Upper lobe of right lung (tissue), 1 donor: ENCODE measurements at regions not wholly inside any gene's neighbourhood (a gene's known extent, or its start where the extent isn't known, plus 50 kb on each side); places are given as distances from the start of the nearest gene placed in this dataset.

Experiments used
- ATAC-seq: fragments of 200-7000 bp; cut with Tn5 transposase; one replicate; pipeline ENCODE4 v1.9.1; 2020; ENCODE audit warnings: mild to moderate bottlenecking, moderate library complexity
- DNase-seq: peaks from one replicate; pipeline ENCODE4 v3.0.0-alpha.2; 2020
- H3K27ac ChIP-seq: fragments of 200-600 bp; one replicate; pipeline ENCODE4 v1.8.0; 2022
- H3K27me3 ChIP-seq: fragments of 200-600 bp; one replicate; pipeline ENCODE4 v1.8.0; 2022; ENCODE audit warnings: mild to moderate bottlenecking
- H3K36me3 ChIP-seq: fragments of 200-600 bp; one replicate; pipeline ENCODE4 v1.8.0; 2022
- H3K4me1 ChIP-seq: fragments of 200-600 bp; one replicate; pipeline ENCODE4 v1.8.0; 2022
- H3K4me3 ChIP-seq: fragments of 200-600 bp; one replicate; pipeline ENCODE4 v1.8.0; 2022; ENCODE audit warnings: mild to moderate bottlenecking
- H3K9me3 ChIP-seq: fragments of 200-600 bp; one replicate; pipeline ENCODE4 v1.8.0; 2022
- intact Hi-C: fragments of 100-400 bp; cut with DNase I; formaldehyde crosslinking; loops from one replicate; pipeline ENCODE4 v1.11.0; 2022
- TF ChIP-seq, protein P1 (sequence below): fragments of 200-600 bp; IDR thresholded peaks from one replicate; pipeline ENCODE4 v1.8.0; 2022; ENCODE audit warnings: antibody characterized with exemption
- donor health status: DM: no; HTN: yes; CAD: no; lungs with severe emphysema.

DNA sequence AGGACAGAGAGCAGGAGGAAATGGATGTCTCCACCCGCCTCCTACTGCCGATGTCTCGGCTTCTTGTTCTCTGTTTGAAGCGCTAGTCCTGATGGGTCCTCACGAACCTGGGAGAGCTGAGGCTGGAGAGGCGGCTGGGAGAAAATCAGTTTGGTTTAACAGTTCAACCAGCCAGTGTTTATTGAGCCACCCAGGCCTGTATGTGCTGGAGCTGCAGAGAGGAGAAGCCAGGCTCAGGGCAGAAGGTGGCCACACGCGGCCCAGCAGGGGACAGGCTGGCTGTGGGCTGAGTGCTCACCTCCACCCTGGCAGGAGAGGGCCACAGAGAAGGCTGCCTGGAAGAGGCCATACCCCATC is 202.1 kb downstream of the CYP26B1 start:
- Histone ChIP-seq H3K27ac (no peak overlapping the region), H3K4me1 (no peaks in the 10 kb centered on the region), H3K4me3 (no peak overlapping the region), H3K36me3 (no peaks in the 10 kb centered on the region), H3K27me3 (no peaks in the 10 kb centered on the region), H3K9me3 (no peaks in the 10 kb centered on the region)
- DNase-seq = peak; percentile 48
- TF ChIP-seq, protein P1, sequence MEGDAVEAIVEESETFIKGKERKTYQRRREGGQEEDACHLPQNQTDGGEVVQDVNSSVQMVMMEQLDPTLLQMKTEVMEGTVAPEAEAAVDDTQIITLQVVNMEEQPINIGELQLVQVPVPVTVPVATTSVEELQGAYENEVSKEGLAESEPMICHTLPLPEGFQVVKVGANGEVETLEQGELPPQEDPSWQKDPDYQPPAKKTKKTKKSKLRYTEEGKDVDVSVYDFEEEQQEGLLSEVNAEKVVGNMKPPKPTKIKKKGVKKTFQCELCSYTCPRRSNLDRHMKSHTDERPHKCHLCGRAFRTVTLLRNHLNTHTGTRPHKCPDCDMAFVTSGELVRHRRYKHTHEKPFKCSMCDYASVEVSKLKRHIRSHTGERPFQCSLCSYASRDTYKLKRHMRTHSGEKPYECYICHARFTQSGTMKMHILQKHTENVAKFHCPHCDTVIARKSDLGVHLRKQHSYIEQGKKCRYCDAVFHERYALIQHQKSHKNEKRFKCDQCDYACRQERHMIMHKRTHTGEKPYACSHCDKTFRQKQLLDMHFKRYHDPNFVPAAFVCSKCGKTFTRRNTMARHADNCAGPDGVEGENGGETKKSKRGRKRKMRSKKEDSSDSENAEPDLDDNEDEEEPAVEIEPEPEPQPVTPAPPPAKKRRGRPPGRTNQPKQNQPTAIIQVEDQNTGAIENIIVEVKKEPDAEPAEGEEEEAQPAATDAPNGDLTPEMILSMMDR = no peak
- intact Hi-C loops = no loop called here
- no peak for ATAC-seq

DNA sequence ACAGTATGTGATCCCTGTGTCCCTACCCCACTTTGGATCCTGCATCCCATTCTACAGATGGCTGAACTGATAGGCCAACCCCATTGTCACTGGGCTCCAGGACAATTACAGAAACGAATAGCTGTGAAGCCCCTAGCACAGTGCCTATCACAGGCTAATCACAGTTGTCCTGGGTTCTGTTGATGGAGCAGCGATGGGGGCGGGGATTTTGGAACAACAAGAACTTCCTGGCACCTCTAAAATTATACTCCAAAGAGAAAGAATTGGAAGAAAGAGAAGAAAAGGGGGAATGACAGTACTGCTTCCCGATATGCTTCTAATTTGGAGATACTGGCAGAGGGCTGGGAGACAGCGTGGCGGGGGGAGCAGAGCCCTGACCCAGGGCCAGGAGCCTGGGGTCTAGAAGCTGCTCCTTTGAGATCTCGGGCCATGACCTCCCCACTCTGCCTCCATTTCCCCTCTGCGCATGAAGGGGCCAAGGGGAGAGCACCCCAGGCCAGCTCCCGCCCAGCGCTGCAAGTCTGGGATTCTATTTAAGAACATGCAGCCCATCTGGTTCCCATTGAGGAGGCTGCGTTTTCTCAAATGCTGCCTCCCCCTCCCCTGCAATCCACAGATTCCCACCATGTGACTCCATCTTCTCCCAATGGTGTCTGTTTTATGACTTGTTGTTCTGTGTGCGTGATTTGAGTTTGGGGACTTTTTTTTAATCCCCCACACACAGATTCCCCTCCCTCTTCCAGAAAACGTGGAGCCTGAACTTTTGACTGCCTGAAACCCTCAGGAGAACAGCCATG is 202.7 kb downstream of the CYP26B1 start:
- no peaks in the 10 kb centered on the region for H3K27me3 ChIP-seq
- no peaks in the 10 kb centered on the region for H3K36me3 ChIP-seq
- no peak overlapping the region for H3K27ac ChIP-seq
- DNase-seq = no peak
- no peak for ATAC-seq
- H3K4me1 ChIP-seq = no peaks in the 10 kb centered on the region
- H3K9me3 ChIP-seq = no peaks in the 10 kb centered on the region
- TF ChIP-seq, protein P1 = no peak
- H3K4me3 ChIP-seq = no peak overlapping the region
- intact Hi-C loops = no loop called here

DNA sequence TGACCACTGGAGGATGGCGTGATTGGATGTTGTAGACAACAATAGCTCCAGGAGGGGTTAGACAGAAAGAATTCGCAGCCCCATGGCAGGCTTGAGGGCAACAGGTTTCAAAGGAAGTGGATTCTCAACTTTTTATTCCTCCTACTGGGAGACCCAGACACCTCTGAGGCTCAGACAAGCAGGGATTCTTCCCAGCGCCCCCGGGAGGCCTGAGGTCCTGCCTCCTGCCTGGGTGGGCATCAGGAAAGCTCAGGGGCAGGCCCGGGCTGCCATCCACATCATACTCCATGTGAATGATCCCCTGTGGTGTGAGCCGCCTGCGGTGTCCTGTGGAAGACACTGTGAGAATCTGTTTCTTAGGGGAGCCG is 203.5 kb downstream of the CYP26B1 start:
- Histone ChIP-seq H3K27me3 (no peaks in the 10 kb centered on the region), H3K27ac (no peak overlapping the region), H3K36me3 (no peaks in the 10 kb centered on the region), H3K9me3 (no peaks in the 10 kb centered on the region), H3K4me3 (no peak overlapping the region), H3K4me1 (no peaks in the 10 kb centered on the region)
- ATAC-seq (no peak), DNase-seq (peak; percentile 45)
- TF ChIP-seq, protein P1 = no peak
- intact Hi-C loops = no loop called here

DNA sequence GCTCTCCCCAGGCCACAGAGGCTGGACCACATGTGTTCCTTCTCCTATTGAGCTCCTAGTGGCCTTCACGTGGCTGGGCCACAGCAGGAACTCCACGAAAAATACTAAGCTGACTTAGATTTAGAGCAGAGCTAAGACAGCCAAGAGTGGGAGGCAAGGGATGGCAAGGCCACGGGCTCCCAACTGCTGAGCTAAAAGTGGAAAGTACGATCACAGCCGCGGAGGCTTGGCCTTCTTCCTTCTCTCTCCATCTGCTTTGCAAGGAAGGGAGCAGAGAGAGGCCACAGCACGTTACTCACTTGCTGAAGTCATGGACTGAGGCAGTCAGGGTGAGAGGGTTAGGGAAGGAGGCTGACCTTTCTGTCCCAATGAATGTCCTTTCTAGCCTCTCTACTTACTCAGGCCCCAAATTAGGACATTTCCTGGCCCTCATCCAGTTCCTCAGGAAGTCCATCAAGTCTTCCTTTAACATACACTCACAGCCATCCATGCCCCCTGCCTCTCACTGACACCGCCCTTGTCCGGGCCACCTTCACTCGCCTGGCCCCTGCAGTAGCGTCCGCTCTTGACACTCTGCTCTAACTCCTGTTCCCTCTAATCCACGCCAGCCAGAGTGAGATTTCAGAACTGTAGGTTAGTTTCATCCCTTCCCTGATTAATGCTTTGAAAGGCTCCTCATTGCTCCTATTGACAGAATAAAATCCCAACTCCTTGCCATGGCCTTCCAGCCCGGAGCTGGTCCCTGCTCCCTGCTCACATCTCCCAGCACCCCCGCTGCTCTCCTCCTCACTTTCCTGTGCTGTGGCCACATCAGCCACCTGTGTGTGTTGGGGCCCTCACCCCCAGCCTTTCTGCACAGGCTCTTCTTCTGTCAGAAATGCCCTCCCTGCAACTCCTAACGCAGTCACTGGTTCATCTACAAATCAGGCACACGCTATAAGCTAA is 204.2 kb downstream of the CYP26B1 start:
- Histone ChIP-seq H3K27ac (no peak overlapping the region), H3K9me3 (no peaks in the 10 kb centered on the region), H3K36me3 (no peaks in the 10 kb centered on the region), H3K4me1 (no peaks in the 10 kb centered on the region), H3K4me3 (no peak overlapping the region), H3K27me3 (no peaks in the 10 kb centered on the region)
- intact Hi-C loops = no loop called here
- ATAC-seq (no peak), DNase-seq (peak; percentile 38)
- TF ChIP-seq, protein P1 = no peak

DNA sequence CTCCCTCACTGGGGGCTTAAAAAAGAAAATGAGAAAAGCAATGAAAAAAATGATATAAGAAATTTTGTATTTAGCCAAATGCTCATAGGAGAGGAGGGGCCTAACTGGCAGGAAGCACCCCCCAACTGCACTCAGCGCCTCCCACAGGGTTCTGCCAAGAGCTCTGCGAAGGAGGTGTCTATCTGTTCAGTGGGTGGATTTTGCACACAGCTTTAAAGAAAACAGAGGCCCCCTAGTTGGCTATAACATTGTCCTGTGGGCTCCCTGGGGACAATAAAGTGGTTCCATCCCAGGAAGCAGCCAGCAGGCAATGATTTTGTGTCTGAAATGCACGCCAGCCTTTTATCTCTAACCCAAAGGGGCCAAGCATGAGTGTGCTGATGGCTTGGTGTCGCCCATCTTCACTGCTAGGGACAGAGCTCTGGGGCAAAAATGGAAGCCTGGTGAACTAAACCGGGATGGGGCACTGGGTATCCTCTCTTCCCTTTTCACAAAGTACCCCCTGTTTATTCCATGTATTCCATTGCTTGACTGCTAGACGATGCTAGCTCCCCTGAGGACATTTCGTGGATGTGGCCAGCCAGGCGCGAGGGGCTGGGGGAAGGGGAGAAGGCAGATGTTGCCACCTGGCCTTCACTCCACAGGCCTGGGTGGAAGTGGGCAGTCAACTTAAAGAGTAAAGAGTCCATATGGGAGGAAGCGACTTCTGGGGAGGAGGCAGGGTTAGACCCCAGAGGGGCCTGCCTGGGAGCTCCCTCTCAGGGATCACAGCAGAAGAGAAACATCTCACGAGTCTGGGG is 205.7 kb downstream of the CYP26B1 start:
- Histone ChIP-seq H3K9me3 (no peaks in the 10 kb centered on the region), H3K4me1 (no peaks in the 10 kb centered on the region), H3K27ac (no peak overlapping the region), H3K4me3 (no peak overlapping the region), H3K36me3 (no peaks in the 10 kb centered on the region), H3K27me3 (no peaks in the 10 kb centered on the region)
- DNase-seq (peak; percentile 36), ATAC-seq (no peak)
- intact Hi-C loops = no loop called here
- TF ChIP-seq, protein P1 = no peak
